Right cardiac atrium (tissue), 5 donors: ENCODE measurements at regions not wholly inside any gene's neighbourhood (a gene's known extent, or its start where the extent isn't known, plus 50 kb on each side); places are given as distances from the start of the nearest gene placed in this dataset.
"Not testable (repeated sequence)": the region's sequence is repeated elsewhere in the genome, so short reads cannot be mapped to it uniquely, and the experiment has no call there.

ENCODE experiments used
- ATAC-seq, 2 donors: fragments of 200-7000 bp; cut with Tn5 transposase; one replicate each; pipeline versions ENCODE4 v1.8.0 to v1.9.1; 2020; ENCODE audit warnings: moderate library complexity in 2 of 2, mild to moderate bottlenecking in 1 of 2
- DNase-seq, 3 donors: peaks; one replicate each; pipeline ENCODE4 v3.0.0-alpha.2; 2020
- H3K27ac ChIP-seq: one replicate; pipeline ENCODE4 v1.5.1; 2013; ENCODE audit warnings: mild to moderate bottlenecking, low read length, control low read depth, moderate library complexity
- H3K27me3 ChIP-seq: one replicate; pipeline ENCODE4 v1.6.1; 2013; ENCODE audit not compliant: control insufficient read depth, insufficient read depth
- H3K4me1 ChIP-seq: one replicate; pipeline ENCODE4 v1.6.1; 2013; ENCODE audit warnings: low read length; ENCODE audit not compliant: control insufficient read depth, insufficient read depth
- H3K4me3 ChIP-seq: one replicate; pipeline ENCODE4 v1.5.1; 2013; ENCODE audit warnings: low read length, control low read depth
- H3K9me3 ChIP-seq: one replicate; pipeline ENCODE4 v1.6.1; 2013; ENCODE audit warnings: low read length; ENCODE audit not compliant: control insufficient read depth
- WGBS: extraction: QIAGEN DNeasy Blood & Tissue Kit; methylation state at CpG from one replicate; pipeline ENCODE4 v1.1.7; 2013; 5-methylcytosine and 5-hydroxymethylcytosine counted together
- intact Hi-C, 4 donors: fragments of 100-400 bp; cut with DNase I; formaldehyde crosslinking; loops; one replicate each; pipeline versions ENCODE4 v1.11.0 to v1.14.0; 2022 to 2023
- donor health status: healthy with polysubstance abuse.
- donor health status: DM: no; HTN: yes; CAD: no.
- donor health status: DM: no; HTN: no; CAD: no.
- donor health status: DM: no; HTN: yes; CAD: no; lungs with severe emphysema.
- donor health status: DM: yes; HTN: yes; CAD: no.

GRCh38 chr16:79838496-79839259 is 238.1 kb upstream of the MAF start:
- Histone ChIP-seq H3K9me3 (no peaks in the 10 kb centered on the region), H3K27ac (no peak overlapping the region), H3K4me3 (no peak overlapping the region), H3K4me1 (peaks cover 3% of the 10 kb centered on the region), H3K27me3 (no peaks in the 10 kb centered on the region)
- 70% methylated on average over 19 of the region's 19 CpGs for WGBS
- intact Hi-C loops: no loop called here
- DNase-seq (peak; percentile 14 to 63 (median 32)), ATAC-seq (peak; percentile 51 to 64)

GRCh38 chr16:79836144-79836543 is 235.6 kb upstream of the MAF start:
- Histone ChIP-seq H3K4me3 (no peak overlapping the region), H3K9me3 (no peaks in the 10 kb centered on the region), H3K27ac (no peak overlapping the region), H3K27me3 (no peaks in the 10 kb centered on the region), H3K4me1 (peaks cover 3% of the 10 kb centered on the region)
- DNase-seq (no peak), ATAC-seq (no peak)
- intact Hi-C loops: no loop called here
- WGBS: 84% methylated on average over 2 of the region's 2 CpGs

GRCh38 chr16:79835194-79835593 is 234.7 kb upstream of the MAF start:
- no peak overlapping the region for H3K27ac ChIP-seq
- DNase-seq (no peak), ATAC-seq (no peak)
- H3K4me3 ChIP-seq: no peak overlapping the region
- no peaks in the 10 kb centered on the region for H3K27me3 ChIP-seq
- no peaks in the 10 kb centered on the region for H3K9me3 ChIP-seq
- peaks cover 3% of the 10 kb centered on the region for H3K4me1 ChIP-seq
- intact Hi-C loops: no loop called here
- WGBS: 89% methylated on average over 7 of the region's 7 CpGs

DNA sequence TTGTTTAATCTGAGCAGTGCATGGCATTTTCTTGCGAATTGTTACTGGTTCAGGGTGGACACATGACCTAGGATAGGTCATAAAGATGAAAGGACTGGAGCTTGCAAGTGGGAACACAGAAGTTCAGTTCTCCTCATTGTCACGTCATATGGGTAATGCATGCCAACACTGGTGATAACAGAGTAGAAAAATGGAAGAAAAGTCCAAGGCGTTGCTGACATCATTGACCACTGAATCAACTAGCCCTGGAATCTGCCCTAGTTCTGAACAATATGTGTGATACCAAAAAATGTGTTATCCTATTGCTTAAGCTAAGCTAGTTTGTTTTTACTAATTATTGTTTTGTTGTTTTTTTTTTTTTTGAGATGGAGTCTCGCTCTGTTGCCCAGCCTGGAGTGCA is 234.2 kb upstream of the MAF start:
- DNase-seq (no peak), ATAC-seq (no peak)
- Histone ChIP-seq H3K4me3 (no peak overlapping the region), H3K27ac (no peak overlapping the region), H3K9me3 (no peaks in the 10 kb centered on the region), H3K27me3 (no peaks in the 10 kb centered on the region), H3K4me1 (peaks cover under 1% of the 10 kb centered on the region)
- WGBS: 73% methylated on average over 4 of the region's 4 CpGs
- intact Hi-C loops: no loop called here

GRCh38 chr16:79834003-79834402 is 233.5 kb upstream of the MAF start:
- H3K27me3 ChIP-seq, DNase-seq, ATAC-seq, H3K27ac ChIP-seq, H3K4me1 ChIP-seq, H3K9me3 ChIP-seq, H3K4me3 ChIP-seq, intact Hi-C loops: not testable (repeated sequence)

DNA sequence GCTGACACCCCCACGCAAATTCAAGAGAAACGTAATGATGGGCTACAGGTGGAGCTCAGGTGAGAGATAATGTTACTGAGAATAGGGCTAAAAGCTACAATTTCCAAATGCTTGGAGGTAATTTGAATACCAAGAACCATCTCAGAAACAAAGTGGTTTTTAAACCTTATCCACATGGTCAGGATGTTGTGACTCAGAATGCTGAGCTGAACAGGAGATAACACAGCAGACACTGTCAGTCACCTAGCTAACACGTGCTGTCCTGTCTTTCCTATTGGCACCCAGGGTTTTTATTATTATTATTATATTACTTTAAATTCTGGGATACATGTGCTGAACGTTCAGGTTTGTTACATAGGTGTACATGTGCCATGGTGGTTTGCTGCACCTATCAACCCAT is 233.0 kb upstream of the MAF start:
- Histone ChIP-seq H3K27me3 (no peaks in the 10 kb centered on the region), H3K9me3 (no peaks in the 10 kb centered on the region), H3K4me1 (no peaks in the 10 kb centered on the region), H3K4me3 (no peak overlapping the region), H3K27ac (no peak overlapping the region)
- ATAC-seq (no peak), DNase-seq (no peak)
- intact Hi-C loops: no loop called here
- WGBS: 80% methylated on average over 4 of the region's 4 CpGs

- DNase-seq: no peak
- Histone ChIP-seq H3K4me3 (no peak overlapping the region), H3K4me1 (no peaks in the 10 kb centered on the region), H3K27me3 (no peaks in the 10 kb centered on the region), H3K9me3 (no peaks in the 10 kb centered on the region), H3K27ac (no peak overlapping the region)
- intact Hi-C loops: no loop called here
- WGBS: 72% methylated on average over 7 of the region's 7 CpGs
- no peak for ATAC-seq
These were observed 226.4 kb upstream of the MAF start for GRCh38 chr16:79826732-79827475.

DNA sequence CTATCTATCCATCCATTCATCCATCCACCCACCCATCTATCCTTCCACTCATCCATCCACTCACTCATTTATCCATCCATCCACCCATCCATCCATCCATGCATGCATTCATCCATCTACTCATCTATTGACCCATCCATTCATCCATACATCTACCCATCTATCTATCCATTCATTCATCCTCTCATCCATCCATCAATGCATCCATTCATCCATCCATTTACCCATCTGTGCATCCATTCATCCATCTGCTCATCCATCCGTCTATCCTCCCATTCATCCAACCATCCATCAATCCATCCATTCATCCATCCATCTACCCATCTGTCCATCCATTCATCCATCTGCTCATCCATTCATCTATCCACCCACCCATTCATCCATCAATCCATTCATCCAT is 224.5 kb upstream of the MAF start:
- no peaks in the 10 kb centered on the region for H3K9me3 ChIP-seq
- H3K4me1 ChIP-seq: no peaks in the 10 kb centered on the region
- ATAC-seq (no peak), DNase-seq (no peak)
- no peaks in the 10 kb centered on the region for H3K27me3 ChIP-seq
- 91% methylated on average over 1 of the region's 1 CpG for WGBS
- no peak overlapping the region for H3K4me3 ChIP-seq
- intact Hi-C loops: no loop called here
- no peak overlapping the region for H3K27ac ChIP-seq

- Histone ChIP-seq H3K4me3 (no peak overlapping the region), H3K27ac (no peak overlapping the region), H3K4me1 (no peaks in the 10 kb centered on the region), H3K9me3 (no peaks in the 10 kb centered on the region), H3K27me3 (no peaks in the 10 kb centered on the region)
- DNase-seq (no peak), ATAC-seq (no peak)
- intact Hi-C loops: no loop called here
- WGBS: 70% methylated on average over 2 of the region's 2 CpGs
These were observed 223.1 kb upstream of the MAF start for GRCh38 chr16:79823639-79824038.

GRCh38 chr16:79821911-79822310 is 221.4 kb upstream of the MAF start:
- Histone ChIP-seq H3K4me3 (no peak overlapping the region), H3K27ac (no peak overlapping the region), H3K27me3 (no peaks in the 10 kb centered on the region), H3K4me1 (no peaks in the 10 kb centered on the region), H3K9me3 (no peaks in the 10 kb centered on the region)
- intact Hi-C loops: no loop called here
- DNase-seq (no peak), ATAC-seq (no peak)
- 98% methylated on average over 3 of the region's 3 CpGs for WGBS

DNA sequence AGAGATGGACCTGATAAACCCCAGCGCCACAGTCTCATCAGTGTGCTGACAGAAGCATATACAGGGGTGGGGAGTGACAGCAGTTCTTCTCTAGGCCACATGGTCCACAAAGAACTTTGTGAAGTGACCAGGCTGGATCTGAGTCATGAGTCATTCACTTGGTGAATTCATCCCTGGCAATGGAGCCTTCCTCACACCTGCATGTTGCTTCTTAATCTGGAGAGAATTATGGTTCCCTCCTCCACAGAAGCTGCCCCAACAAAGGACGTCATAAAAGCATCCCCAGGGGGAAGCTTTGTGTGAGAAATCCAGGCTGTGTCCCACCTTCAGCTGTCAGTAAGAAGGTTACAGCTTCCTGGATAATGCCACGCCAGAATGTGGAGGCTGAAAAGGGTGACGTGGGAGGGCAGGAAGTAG is 215.6 kb upstream of the MAF start:
- DNase-seq (no peak), ATAC-seq (no peak)
- Histone ChIP-seq H3K4me1 (no peaks in the 10 kb centered on the region), H3K27me3 (no peaks in the 10 kb centered on the region), H3K9me3 (no peaks in the 10 kb centered on the region), H3K4me3 (no peak overlapping the region), H3K27ac (no peak overlapping the region)
- WGBS: 63% methylated on average over 4 of the region's 4 CpGs
- intact Hi-C loops: loop anchor here in 1 of 4 donors (10.0 kb wide), 1 partner anchor 81 kb away; no protein-coding TSS in a partner anchor
